NCI-H2081 treated with DMSO at 0.1 percent for 48 hours (cell line): ENCODE measurements at regions not wholly inside any gene's neighbourhood (a gene's known extent, or its start where the extent isn't known, plus 50 kb on each side); places are given as distances from the start of the nearest gene placed in this dataset.
"Not testable (repeated sequence)": the region's sequence is repeated elsewhere in the genome, so short reads cannot be mapped to it uniquely, and the experiment has no call there.

Source experiments
- DNase-seq: peaks from one replicate; lab custom pipeline; 2025; lab: John Stamatoyannopoulos, UW

DNA sequence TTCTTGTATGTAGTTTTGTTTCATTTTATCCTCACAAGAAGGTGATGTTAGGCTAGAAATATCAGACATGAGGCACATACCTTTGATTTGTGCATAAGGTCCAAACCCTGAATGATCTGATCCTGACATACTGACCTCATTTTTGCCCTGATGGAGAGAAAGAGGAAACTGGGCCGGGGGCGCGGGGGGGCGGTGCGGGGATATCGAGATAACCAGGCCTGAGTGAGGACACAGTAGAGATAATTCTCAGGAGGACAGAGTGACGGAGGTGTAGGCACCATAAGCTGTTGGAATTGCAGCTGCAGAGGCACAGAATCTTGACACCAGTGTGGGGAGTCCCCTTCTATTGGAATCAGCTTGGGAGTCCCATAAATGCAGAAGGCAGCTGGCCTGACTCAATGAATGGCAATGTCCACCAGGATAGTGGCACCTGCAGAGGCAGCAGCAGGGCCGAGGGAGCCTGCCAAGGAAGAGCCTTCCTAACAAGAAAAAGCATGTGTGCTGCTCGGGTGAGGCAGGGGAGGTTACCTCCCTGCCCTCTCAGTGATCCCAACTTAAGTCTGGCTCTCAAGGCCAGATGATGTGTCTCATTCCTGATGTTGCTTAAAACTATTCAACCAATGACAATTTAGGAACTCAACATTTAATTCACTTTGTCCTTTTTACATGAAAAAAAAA lies 234.3 kb upstream of the MSX2 start:
- no peak for DNase-seq

DNA sequence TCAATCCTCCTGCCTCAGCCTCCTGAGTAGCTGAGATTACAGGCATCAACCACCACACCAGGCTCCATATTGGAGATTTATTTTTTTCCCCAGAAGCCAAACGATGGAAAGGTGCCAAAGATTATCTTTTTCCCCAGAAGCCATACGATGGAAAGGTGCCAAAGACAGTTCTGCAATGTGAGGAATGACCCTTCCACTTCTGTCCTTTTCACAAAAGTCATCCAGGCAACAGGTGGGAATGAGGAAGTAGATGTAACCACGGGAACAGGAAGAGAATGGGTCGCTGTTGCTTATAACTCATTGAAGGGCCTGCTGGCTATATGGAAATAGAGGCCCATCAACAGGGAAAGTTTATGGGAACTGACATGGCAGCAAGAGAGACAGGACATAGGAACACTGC lies 233.7 kb upstream of the MSX2 start:
- no peak for DNase-seq

DNA sequence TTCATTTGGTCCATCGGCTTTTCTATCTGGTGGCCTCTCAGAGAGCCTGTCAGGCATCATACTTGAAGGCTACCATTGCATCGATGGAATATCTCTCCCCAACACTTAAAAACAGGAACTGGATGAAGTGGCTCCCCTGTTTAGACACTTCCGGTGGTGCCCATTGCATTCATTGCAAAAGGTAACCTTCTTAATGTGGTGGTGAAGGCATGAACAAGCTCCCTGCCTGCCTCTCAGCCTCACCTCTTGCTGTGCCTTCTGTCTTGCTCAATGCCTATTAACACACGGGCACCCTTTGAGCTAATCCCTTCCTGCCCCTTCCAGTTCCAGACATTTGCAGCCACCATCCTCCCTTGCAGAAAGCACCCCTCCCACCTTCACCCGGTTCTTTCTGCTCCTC lies 233.1 kb upstream of the MSX2 start:
- no peak for DNase-seq

DNA sequence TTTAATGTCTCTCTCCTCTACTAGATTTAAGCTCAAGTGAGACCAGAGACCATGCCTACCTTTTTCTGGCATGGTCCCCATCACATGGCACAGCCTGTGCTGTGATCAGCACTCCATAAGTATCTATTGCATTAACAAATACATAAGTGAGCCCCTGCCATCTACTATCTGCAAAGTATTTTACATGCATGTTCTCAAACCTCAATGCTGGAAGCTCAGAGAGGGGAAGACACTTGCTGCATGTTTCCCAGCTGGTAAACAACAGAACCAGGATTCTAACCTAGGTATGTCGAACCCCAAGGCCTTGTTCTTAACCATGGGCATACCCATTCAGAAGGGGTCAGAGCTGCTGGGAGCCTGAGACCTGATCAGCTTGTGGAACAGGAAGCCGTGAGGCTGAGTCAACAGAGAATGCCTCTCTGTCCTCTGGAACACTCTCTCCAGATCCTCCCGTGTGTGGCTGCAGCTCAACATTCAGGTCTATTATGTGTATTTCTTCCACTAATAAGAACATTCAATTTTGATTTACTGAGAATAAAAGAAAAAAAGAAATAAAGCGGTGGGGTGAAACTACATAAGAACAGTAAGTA lies 232.5 kb upstream of the MSX2 start:
- DNase-seq, result no peak

DNA sequence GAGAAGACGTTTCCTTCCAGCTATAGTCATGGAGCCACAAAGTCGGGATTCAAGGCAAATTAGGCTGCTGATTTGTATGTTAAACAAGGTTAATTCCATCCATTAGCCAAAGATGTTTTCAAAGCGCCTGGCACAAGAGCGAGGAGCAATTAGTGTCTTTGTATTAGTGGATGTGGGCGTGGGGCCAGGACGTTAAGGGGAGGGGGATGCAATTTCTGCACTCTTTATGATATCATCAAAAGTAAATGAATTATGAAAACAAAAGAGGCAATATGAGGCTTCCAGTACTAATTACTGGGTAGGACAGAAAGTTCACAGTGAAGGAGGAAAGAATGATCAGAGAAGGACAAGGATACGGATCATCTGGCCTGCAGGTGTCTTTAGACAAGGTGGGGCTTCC lies 230.9 kb upstream of the MSX2 start:
- DNase-seq, result no peak

DNA sequence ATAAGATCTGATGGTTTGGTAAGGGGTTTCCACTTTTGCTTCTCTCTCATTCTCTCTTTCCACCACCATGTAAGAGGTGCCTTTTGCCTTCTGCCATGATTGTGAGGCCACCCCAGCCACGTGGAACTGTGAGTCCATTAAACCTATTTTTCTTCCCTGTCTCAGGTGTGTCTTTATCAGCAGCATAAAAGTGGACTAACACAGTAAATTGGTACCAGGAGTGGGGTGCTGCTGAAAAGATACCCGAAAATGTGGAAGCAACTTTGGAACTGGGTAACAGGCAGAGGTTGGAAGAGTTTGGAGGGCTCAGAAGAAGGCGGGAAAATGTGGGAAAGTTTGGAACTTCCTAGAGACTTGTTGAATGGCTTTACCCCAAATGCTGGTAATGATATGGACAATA lies 226.4 kb upstream of the MSX2 start:
- not testable (repeated sequence) for DNase-seq

DNA sequence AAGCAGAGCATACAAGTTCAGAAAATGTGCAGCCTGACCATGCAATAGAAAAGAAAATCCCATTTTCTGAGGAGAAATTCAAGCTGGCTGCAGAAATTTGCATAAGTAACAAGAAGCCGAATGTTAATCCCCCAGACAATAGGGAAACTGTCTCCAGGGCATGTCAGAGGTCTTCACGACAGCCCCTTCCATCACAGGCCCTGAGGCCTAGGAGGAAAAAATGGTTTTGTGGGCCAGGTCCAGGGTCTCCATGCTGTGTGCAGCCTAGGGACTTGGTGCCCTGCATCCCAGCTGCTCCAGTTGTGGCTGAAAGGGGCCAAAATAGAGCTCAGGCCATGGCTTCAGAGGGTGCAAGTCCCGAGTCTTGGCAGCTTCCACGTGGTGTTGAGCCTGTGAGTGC lies 225.8 kb upstream of the MSX2 start:
- DNase-seq, result not testable (repeated sequence)

DNA sequence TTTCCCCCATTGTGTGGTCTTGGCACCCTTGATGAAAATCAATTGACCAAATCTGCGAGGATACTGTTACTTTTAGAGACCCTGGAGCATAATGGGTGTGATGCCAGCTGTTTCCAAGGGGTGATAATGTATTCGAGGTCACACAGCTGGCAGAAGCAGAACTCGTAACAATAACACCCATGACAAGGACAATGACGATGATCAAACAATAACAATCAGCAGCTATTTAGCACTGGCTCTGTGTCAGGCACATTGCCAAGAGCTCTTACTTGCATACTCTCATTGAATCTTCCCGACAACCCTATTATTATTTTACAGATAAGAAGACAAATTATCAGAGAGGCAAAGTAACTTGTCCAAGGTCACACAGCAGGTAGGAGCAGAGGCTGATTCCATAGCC lies 223.7 kb upstream of the MSX2 start:
- no peak for DNase-seq

DNA sequence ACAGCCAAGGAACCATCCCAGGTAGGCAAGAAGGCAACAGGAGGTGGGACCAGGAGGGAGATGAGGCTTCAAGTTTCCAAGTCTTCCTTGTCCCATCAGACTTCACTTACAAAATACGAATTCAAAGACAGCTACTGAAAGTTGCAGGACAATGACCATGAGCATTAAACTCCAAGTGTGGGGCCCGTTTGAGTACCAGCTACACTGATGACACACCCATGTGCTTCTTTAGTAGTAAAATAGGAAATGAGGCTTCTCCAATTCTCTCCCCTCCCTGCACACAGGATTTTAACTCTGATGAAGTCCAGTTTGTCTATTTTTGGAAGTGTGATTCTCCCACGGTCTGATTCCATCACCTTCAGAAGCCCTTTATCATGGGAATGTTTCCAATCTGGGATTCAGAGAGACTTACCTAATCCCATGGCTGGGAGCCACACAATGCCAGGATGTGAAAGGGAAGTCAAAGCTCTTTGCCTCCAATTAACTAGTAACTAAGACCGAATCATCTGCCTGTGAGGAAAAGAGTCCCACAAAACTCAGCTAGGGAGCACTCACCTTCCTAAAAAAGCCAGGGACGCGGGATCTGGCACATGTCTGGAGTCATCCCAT lies 222.8 kb upstream of the MSX2 start:
- no peak for DNase-seq

DNA sequence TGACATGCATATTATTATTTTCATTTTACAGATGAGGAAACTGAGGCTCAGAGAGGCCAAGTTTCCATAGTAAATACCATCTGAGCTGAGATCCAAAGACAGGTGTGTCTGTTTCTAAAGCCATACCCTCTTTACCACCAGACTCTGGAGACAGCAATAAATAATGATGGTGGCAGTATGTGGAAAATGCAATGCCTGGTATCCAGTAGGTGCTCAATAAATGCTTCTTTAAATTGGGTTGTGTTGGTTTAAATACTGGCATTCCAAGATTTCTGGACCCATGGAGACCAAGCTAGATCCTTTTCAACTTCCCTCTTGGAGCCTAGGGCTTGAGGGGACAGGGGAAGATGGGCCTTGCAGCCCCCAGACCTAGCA lies 221.3 kb upstream of the MSX2 start:
- DNase-seq, result no peak

DNA sequence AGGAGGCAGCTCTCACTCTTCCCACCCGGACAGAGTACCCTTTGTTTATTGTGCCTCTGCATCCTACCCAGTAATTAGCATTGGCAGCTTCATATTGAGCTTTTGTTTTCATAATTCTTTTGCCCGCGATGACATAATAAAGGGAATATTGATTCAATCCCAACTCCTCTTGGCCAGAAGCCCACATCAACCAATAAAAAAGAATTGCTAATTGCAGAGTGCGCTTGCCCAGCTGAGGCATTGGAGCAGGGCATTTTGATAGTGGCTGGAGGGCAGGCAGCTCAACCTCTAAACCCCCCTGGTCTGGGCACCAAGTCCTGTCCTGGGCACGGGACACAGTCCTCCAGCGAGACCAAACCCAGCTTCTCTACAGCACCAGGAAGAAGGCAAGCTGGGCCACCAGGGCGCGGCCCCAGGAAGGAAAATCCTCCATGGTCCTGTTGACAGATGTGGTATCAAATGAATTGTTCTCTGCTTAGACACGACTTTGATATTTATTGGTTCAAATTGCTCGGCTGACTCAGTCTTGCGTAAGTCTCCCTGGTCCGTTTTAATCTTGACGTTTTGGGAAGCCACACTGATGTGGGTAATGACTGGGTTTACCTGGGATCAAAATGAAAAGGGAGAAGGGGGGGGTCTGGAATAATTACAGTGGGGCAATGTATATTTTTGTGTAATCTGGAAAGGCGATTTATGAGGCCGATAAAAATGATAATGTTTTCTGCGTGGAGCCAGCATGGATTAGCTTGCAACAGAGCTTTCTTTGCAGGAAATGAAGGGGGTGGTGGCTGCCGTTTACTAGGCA lies 220.7 kb upstream of the MSX2 start:
- DNase-seq, result no peak

DNA sequence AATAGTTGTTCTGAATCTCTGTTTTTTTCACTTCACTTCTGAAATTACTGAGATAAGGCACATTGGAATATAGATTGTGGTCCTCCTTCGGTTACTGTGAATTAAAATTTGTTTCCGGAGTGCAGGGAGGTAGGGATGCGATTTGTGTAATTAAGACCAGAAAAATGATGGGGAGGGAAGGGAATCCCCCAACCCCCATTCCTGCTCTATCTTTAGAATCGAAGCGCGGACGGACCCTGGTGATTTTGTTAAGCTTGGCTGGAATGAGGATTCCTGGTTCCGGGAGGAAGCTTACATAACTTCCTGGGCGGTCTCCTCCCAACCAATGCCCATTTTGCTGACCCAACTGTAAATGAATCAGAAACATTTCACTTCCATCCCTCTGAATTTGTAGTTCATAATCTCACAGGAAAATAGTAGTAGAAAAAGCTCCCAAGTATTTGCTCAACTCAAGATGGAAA lies 220.1 kb upstream of the MSX2 start:
- DNase-seq, result no peak

DNA sequence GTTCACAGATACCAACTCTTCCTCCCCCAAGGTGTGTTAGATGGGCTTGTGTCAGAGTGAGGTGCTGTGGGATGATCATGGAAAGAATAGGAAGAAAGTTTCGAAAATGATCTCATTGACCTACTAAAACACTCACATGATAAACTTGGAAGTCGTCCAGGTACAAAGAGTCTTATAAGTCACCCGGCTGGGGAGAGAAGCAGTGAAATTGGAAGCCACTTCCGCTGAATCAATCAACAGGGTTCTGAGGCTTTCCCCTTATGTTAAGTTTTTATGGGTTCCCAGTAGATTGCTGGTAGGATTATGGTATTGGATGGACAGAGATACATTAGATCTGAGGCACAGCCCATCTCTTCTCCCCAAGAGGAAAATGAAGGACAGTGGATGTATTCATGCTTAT lies 218.8 kb upstream of the MSX2 start:
- DNase-seq, result no peak

DNA sequence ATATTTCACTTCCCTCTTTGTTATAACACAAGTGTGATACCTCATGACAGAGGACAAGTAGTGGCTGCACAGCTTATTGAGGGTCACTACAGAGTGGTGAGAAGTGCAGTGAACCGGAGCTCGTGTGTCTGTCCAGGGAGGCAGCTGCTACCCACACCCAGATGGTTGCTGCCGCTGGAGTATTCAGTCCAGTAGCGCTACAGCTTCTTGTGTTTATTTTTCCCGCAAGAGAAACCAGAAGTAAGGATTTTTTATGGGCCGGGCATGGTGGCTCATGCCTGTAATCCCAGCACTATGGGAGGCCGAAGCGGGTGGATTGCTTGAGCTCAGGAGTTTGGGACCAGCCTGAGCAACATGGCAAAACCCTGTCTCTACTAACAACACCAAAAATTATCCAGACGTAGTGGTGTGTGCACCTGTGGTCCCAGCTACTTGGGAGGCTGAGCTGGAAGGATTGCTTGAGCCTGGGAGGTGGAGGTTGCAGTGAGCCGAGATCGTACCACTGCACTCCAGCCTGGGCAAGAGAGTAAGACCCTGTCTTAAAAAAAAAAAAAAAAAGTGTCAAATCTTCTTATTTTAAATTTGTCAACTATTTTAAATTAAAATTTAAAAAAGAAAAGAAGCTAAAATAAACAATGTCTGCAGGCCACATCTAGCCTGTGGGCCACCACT lies 213.5 kb upstream of the MSX2 start:
- not testable (repeated sequence) for DNase-seq

DNA sequence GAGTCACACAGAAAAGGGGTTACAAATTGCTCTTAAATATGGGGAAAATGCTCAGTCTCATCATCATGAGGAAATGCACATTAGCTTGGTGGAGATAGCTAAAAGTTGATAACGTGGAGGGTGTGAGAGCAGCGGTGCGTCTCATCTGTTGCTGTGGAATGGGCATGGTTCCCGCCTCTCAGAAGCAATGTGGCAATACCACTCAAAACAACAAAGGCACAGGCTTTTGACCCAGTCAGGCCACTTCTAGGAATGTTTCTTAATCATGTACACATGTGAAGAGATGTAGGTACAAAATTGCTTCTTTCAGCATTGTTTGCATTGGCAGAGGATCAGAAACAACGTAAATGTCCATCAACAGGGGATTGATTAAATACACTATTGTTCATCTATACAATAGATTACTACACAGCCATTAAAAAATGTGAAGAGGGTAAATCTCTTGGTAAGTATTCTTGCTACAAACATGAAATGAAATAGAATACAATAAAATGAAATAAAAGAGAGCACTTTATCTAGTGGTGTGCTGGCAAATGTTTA lies 212.6 kb upstream of the MSX2 start:
- DNase-seq, result no peak

DNA sequence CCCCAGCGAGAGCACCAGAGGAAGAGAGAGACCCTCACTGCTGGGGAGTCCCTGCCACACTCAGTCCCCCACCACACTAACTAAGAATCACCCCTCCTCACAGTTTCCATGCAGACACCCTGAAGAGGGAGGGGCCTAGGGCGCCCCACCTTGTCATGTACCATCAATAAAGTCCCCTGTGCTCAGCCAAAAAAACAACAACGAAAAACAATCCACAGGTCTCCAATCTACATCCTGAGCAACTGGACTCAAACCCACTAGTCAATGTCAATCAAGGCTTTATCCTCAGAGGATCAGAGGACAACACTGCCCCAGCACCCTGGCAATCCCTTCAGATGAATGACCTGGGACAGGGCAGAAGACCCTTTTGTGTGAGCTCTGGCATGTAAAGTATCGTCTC lies 210.1 kb upstream of the MSX2 start:
- DNase-seq, result no peak

DNA sequence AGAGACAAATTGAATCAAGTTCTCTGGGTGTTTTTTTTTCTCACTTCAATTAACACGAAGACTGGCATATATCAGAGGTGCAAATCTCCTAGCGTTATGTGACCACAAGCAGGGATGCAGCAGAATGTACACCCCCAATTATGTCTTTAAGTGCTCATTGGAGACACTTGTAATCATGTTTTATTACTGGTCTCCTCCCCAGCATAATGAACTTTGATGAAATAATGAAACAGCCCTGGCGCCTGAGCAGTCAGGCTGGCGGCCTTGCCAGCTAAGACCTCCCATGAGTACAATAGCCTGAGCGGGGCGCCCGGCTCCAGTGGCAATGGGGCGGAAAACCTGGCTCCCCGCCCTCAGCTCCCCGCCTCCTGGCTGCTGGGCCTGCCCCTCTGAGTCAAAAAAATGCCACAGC lies 209.4 kb upstream of the MSX2 start:
- DNase-seq, result no peak

DNA sequence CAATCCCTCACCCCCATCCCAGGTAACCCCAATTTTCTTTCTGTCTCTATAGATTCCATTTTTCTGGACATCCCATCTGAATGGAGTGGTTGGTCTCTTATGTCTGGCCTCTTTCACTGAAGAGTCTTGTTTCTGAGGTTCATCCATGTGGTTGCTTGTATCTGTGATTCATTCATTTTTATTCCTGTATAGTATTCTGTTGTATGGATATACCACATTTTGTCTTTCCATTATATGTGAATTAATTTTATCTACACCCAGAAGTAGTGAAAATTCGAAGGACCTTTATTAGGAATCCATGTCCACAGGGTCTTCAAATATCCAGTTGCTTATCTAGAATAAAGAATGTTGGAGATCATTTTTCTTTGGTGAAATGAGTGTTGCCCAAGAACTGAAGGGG lies 207.6 kb upstream of the MSX2 start:
- DNase-seq, result no peak

DNA sequence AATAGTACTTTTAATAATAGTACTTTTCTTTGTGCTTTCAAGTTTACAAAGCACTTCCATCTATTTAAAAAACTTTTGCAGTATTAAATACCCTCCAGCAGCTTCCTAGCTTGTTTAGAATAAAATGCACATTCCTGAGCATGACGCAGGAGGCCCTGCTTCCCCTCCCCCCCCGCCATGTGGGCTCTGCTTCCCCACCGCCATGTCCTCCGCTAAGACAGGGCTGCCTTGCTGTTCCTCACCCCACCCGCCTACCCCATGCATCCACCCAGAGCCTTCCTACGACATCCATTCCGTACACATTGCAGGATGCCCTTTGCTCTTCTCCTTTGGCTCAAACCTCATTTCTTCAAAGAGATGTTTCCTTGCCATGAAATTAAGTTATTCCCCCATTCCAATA lies 205.9 kb upstream of the MSX2 start:
- no peak for DNase-seq

DNA sequence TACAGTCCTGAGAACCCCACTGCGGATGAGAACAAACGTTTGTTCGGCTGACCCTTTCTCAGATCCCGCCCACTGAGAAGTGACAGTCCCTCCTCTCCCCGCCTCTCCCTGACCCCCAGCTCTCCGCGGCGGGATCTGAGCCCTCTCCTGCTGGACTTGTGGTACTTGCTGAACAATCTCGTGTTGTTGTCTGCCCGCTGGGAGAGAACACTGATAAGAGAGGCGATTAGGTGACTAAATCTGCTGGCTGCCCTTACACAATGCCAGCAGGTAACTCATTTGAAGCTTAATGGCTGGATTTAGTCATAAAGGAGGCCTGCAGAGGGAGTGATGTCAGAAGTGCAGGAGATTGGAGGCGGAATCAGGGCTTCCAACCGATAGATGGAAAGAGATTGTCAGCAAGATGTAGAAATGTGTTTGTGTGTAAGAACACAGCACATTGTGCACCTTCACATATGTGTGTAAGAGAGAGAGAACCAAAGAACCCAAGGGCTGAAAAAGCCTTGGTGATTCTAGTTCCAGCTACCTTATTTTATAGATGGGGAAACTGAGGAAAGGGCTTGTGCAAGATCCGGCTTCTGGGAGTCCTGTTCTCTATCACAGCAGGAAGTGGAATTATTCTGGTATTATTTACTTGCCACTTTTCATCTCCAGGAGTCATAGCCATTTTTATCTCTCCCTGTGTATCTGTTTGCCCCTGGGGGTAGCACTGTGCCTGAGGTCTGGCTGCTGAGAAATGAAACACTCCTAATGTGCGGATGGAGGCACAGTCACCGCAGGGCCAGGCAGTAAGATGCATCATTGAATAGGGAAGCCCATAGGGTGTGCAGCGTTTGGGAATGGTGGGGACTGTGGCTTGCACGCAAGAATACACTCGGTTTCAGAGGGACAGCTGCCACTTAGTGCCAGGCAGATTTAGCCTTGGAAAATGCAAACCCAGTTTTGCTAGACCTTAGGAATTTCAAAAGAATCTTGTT lies 203.7 kb upstream of the MSX2 start:
- DNase-seq, result no peak

DNA sequence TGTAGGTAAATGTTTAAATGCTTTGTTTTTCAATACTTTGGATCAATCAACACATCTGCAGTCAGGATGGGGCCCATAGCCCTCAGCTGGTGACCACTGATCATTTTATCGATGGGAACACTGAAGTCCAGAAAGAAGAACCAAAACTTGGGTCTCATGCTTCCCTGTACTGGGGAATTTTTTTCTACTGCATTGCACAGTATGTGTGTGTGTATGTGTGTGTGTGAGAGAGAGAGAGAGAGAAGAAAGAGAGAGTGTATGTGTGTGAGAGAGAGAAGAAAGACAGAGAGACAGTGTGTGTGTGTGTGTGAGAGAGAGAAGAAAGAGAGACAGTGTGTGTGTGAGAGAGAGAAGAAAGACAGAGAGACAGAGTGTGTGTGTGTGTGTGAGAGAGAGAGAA lies 202.9 kb upstream of the MSX2 start:
- no peak for DNase-seq
